HFFc6 (cell line): ENCODE measurements at regions not wholly inside any gene's neighbourhood (a gene's known extent, or its start where the extent isn't known, plus 50 kb on each side); places are given as distances from the start of the nearest gene placed in this dataset.

Source experiments
- DNase-seq: peaks from one replicate; pipeline ENCODE4 v3.0.0-alpha.2; 2018
- H3K27ac Mint-ChIP-seq: 2 replicates; pipeline ENCODE4 v1.8.0; 2020; ENCODE audit warnings: mild to moderate bottlenecking, mixed read lengths
- H3K27me3 Mint-ChIP-seq: 2 replicates; pipeline ENCODE4 v1.8.0; 2021; ENCODE audit warnings: mild to moderate bottlenecking, moderate library complexity, mixed read lengths; ENCODE audit not compliant: insufficient read depth
- H3K36me3 Mint-ChIP-seq: 2 replicates; pipeline ENCODE4 v1.8.0; 2021; ENCODE audit warnings: low read depth, mixed read lengths
- H3K4me1 Mint-ChIP-seq: 2 replicates; pipeline ENCODE4 v1.8.0; 2020; ENCODE audit warnings: low read depth, mixed read lengths
- H3K4me3 Mint-ChIP-seq: 2 replicates; pipeline ENCODE4 v1.8.0; 2020; ENCODE audit warnings: mild to moderate bottlenecking, moderate library complexity, mixed read lengths
- H3K9me3 Mint-ChIP-seq: 2 replicates; pipeline ENCODE4 v1.8.0; 2020; ENCODE audit warnings: mild to moderate bottlenecking, mixed read lengths
- CTCF ChIP-seq: fragments of 200-600 bp; sonication (generic); IDR thresholded peaks from 2 replicates; pipeline ENCODE4 v1.5.0; 2021; ENCODE audit warnings: antibody characterized with exemption, mild to moderate bottlenecking

DNA sequence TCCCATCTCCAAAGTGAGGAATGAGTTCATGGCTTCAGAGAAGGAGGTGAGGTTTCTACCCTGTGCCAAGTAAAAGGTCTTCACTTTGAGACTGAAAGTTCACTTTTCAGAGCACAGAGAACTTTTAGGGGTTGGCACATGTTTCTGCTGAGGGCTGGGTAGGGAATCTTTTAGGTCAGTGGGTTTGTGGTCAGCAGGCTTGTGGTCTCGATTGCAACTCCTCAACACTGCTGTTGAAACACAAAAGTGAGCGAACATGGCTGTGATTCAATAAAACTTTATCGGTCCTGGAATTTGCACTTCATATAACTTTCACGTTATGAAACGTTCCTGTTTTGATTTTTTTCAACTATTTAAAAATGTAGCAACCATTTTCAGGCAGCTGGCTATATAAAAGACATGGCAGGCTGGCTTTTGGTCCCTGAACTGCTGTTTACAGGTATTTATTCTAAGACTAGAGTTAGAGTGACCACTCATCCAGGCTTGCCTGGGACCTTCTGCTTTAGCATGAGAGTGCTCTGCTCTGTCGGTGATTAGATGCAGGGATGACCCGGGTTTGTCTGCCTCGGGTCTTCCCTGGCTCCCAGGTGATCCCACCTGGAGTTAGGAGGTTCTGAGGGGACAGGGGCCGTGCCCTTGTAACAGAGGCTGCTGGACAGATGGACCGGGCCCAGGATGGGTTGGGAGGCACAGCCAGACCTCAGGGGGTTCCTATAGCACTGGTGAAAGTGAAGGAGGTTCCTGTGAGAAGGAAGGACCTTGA is 62.7 kb upstream of the TAF1B start:
- Mint-ChIP-seq H3K36me3 (no peaks in the 10 kb centered on the region), H3K4me1 (no peaks in the 10 kb centered on the region), H3K9me3 (no peaks in the 10 kb centered on the region), H3K27me3 (peaks cover 10% of the 10 kb centered on the region), H3K27ac (no peak overlapping the region), H3K4me3 (no peak overlapping the region)
- no peak for DNase-seq
- no peak for TF ChIP-seq CTCF

GRCh38 chr2:9781252-9781651 is 62.0 kb upstream of the TAF1B start:
- no peaks in the 10 kb centered on the region for H3K9me3 Mint-ChIP-seq
- no peak overlapping the region for H3K27ac Mint-ChIP-seq

DNA sequence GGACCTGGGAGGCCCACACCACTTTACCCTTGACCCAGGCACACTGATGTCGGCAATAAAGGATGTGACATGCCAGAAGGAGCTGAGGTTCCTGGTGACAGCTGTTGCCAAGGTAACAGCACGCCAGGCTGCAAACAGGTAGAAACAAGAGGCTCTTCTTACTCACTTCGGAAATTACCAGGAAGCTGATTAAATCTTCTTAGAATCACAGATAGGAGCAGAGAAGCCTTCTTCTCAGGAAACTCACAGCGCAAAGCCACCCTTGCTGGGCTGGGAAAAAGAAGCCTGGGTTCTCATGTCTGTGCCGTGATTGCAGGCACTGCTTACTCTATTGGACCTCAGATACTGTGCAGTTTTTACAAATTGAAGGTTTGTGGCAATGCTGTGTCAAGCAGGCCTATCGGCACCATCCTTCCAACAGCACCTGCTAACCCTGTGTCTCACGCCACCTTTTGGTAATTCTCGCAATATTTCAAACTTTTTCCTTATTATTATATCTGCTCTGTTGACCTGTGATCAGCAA is 61.0 kb upstream of the TAF1B start:
- no peak overlapping the region for H3K27ac Mint-ChIP-seq

More at GRCh38 chr2:9781252-9781651, 62.0 kb upstream of the TAF1B start:
- no peaks in the 10 kb centered on the region for H3K4me1 Mint-ChIP-seq
- no peak overlapping the region for H3K4me3 Mint-ChIP-seq
- DNase-seq, result no peak
- TF ChIP-seq CTCF, result no peak
- H3K36me3 Mint-ChIP-seq, result no peaks in the 10 kb centered on the region
- H3K27me3 Mint-ChIP-seq, result peaks cover 8% of the 10 kb centered on the region

GRCh38 chr2:9789371-9789770 is 53.9 kb upstream of the TAF1B start:
- Mint-ChIP-seq H3K27me3 (peaks cover 1% of the 10 kb centered on the region), H3K4me3 (no peak overlapping the region), H3K27ac (no peak overlapping the region), H3K36me3 (no peaks in the 10 kb centered on the region), H3K4me1 (no peaks in the 10 kb centered on the region), H3K9me3 (no peaks in the 10 kb centered on the region)
- DNase-seq, result no peak
- no peak for TF ChIP-seq CTCF

More for the DNA sequence above, 61.0 kb upstream of the TAF1B start:
- Mint-ChIP-seq H3K9me3 (no peaks in the 10 kb centered on the region), H3K27me3 (peaks cover 8% of the 10 kb centered on the region), H3K4me3 (no peak overlapping the region), H3K4me1 (no peaks in the 10 kb centered on the region), H3K36me3 (no peaks in the 10 kb centered on the region)
- DNase-seq, result no peak
- no peak for TF ChIP-seq CTCF

GRCh38 chr2:9790702-9791225 is 52.5 kb upstream of the TAF1B start:
- Mint-ChIP-seq H3K4me1 (no peaks in the 10 kb centered on the region), H3K27ac (no peak overlapping the region), H3K27me3 (no peaks in the 10 kb centered on the region; the same call in 1 of the 2 replicates), H3K4me3 (no peak overlapping the region), H3K36me3 (no peaks in the 10 kb centered on the region), H3K9me3 (no peaks in the 10 kb centered on the region)
- DNase-seq, result no peak
- TF ChIP-seq CTCF, result no peak
